WERI-Rb-1 (cell line): ENCODE measurements at regions not wholly inside any gene's neighbourhood (a gene's known extent, or its start where the extent isn't known, plus 50 kb on each side); places are given as distances from the start of the nearest gene placed in this dataset.

ENCODE experiments used
- DNase-seq: peaks from one replicate; pipeline ENCODE4 v3.0.0-alpha.2; 2020
- H3K27ac ChIP-seq: fragments of 250-450 bp; sonication (Bioruptor Pico); 2 replicates; pipeline ENCODE4 v1.5.1; 2020; ENCODE audit warnings: mild to moderate bottlenecking, moderate library complexity
- H3K27me3 ChIP-seq: fragments of 250-450 bp; sonication (Bioruptor Pico); 2 replicates; pipeline ENCODE4 v1.5.1; 2021; ENCODE audit warnings: mild to moderate bottlenecking, low read depth, moderate library complexity; ENCODE audit not compliant: insufficient read depth, severe bottlenecking
- H3K36me3 ChIP-seq: fragments of 250-450 bp; sonication (Bioruptor Pico); 2 replicates; pipeline ENCODE4 v1.5.1; 2020; ENCODE audit warnings: mild to moderate bottlenecking, moderate library complexity
- H3K4me3 ChIP-seq: 2 replicates; pipeline ENCODE4 v1.5.1; 2011; ENCODE audit warnings: low read depth, mild to moderate bottlenecking, control low read depth, low read length
- H3K9me3 ChIP-seq: fragments of 250-450 bp; sonication (Bioruptor Pico); 2 replicates; pipeline ENCODE4 v1.5.1; 2021; ENCODE audit warnings: mild to moderate bottlenecking, moderate library complexity; ENCODE audit not compliant: severe bottlenecking
- CTCF ChIP-seq: IDR thresholded peaks from 2 replicates; pipeline ENCODE4 v1.5.1; 2011; ENCODE audit warnings: low read depth, mild to moderate bottlenecking, control low read depth, inconsistent platforms, low read length

- H3K36me3 ChIP-seq = no peaks in the 10 kb centered on the region
- H3K27ac ChIP-seq = no peak overlapping the region
- DNase-seq = no peak
- H3K4me3 ChIP-seq = no peak overlapping the region
- no peak for TF ChIP-seq CTCF
- no peaks in the 10 kb centered on the region for H3K27me3 ChIP-seq
- H3K9me3 ChIP-seq = no peaks in the 10 kb centered on the region
Measured at GRCh38 chr11:33615751-33616150, 84.9 kb downstream of the C11orf91 start.

GRCh38 chr11:33613404-33613803 lies 87.2 kb downstream of the C11orf91 start:
- H3K4me3 ChIP-seq = no peak overlapping the region
- no peak for DNase-seq
- H3K27ac ChIP-seq = no peak overlapping the region
- TF ChIP-seq CTCF = no peak
- no peaks in the 10 kb centered on the region for H3K36me3 ChIP-seq
- no peaks in the 10 kb centered on the region for H3K27me3 ChIP-seq
- H3K9me3 ChIP-seq = no peaks in the 10 kb centered on the region

GRCh38 chr11:33610903-33611302 lies 89.7 kb downstream of the C11orf91 start:
- no peak for DNase-seq
- TF ChIP-seq CTCF = no peak
- H3K27me3 ChIP-seq = no peaks in the 10 kb centered on the region
- no peak overlapping the region for H3K27ac ChIP-seq
- no peaks in the 10 kb centered on the region for H3K36me3 ChIP-seq
- no peak overlapping the region for H3K4me3 ChIP-seq
- no peaks in the 10 kb centered on the region for H3K9me3 ChIP-seq

DNA sequence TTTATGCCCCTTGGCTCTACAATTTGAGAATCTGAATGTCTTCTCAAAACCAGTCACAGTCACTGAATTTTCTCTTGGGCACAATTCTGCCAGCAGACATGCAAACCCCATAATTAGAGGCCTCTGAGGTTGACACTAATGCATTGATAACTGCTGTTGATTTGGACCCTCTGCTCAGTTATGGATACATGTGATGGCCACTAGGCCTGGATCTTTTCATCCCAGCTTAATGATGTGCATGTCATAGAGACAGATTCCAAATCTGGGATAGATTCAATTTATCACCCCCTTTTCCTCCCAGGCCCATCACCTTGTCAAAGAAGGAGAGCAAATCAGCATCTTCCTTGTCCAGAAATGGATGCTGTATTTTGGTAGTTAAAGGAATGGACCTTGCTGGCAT lies 92.2 kb downstream of the C11orf91 start:
- no peak overlapping the region for H3K4me3 ChIP-seq
- DNase-seq = no peak
- no peak for TF ChIP-seq CTCF
- no peaks in the 10 kb centered on the region for H3K36me3 ChIP-seq
- H3K27me3 ChIP-seq = no peaks in the 10 kb centered on the region
- H3K9me3 ChIP-seq = no peaks in the 10 kb centered on the region
- H3K27ac ChIP-seq = no peak overlapping the region

GRCh38 chr11:33606762-33607161 lies 93.9 kb downstream of the C11orf91 start:
- H3K9me3 ChIP-seq = no peaks in the 10 kb centered on the region
- no peaks in the 10 kb centered on the region for H3K27me3 ChIP-seq
- no peak for DNase-seq
- H3K36me3 ChIP-seq = no peaks in the 10 kb centered on the region
- TF ChIP-seq CTCF = no peak
- H3K4me3 ChIP-seq = no peak overlapping the region
- no peak overlapping the region for H3K27ac ChIP-seq

DNA sequence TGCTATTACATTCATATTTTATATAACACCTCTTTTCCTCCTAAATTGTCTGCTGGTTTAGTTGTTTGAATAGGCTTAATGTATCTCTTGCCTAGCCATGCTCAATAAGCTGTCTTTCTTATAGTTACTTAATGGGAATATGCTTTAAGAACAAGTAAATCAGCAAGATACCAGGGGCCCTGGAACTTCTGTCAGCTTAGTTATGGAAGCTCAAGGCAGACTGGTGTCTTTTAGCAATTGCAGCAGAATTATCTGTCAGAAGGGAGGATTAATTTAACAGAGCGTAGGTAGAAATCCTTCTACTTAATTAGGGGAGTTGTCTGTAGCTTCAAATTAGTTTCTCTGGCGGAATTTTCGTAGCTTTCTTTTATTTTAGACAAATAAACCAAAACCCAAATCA lies 94.9 kb downstream of the C11orf91 start:
- no peaks in the 10 kb centered on the region for H3K9me3 ChIP-seq
- no peak for TF ChIP-seq CTCF
- H3K27me3 ChIP-seq = no peaks in the 10 kb centered on the region
- peak; percentile 34 for DNase-seq
- H3K4me3 ChIP-seq = no peak overlapping the region
- no peak overlapping the region; the same call in 1 of the 2 replicates for H3K27ac ChIP-seq
- H3K36me3 ChIP-seq = no peaks in the 10 kb centered on the region
